ENCODE measurements at regions not wholly inside any gene's neighbourhood (a gene's known extent, or its start where the extent isn't known, plus 50 kb on each side); places are given as distances from the start of the nearest gene placed in this dataset.

DNA sequence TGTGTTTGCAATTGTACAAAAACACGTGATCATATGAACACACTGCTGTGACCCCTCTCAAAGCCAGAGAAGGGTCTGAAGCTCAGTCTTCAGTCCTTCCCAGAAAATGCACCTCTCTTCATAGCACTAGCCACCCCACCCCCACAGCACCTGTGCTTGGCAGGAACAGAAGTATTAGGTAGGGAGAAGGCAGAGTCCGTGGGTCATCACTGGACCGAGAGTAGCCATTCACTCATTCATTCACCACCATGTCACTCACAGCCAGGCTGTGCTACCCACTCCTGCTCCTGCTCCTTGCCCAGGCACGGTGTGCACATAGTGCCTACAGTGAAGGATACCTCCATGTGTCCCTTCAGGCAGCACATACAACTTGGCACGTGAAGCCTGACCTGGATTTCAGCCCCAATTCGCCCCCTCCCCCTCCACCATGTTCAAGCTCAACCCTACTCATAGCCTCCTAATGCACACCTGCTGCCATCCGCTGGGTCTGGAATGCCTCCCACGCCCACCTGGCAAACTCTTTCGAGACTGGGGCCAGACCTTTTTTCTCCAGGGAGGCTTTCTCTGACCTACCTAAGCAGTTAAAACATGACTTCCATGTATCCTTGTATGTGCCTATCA, 81.9 kb upstream of the GALNT2 start:
- Mint-ChIP-seq H3K36me3 (ENCODE audit: insufficient read depth, unreplicated experiment) (no peaks in the 10 kb centered on the region), H3K4me1 (ENCODE audit: low read depth, unreplicated experiment) (peaks cover 5% of the 10 kb centered on the region), H3K4me3 (ENCODE audit: low read depth, unreplicated experiment) (no peak overlapping the region), H3K27ac (ENCODE audit: unreplicated experiment) (no peak overlapping the region), H3K27me3 (ENCODE audit: unreplicated experiment) (peaks cover 51% of the 10 kb centered on the region), H3K9me3 (ENCODE audit: low read depth, unreplicated experiment) (peaks cover 2% of the 10 kb centered on the region)
- CTCF ChIA-PET, result no interaction called here
- no peak for DNase-seq
- intact Hi-C loops (cut with micrococcal nuclease; ENCODE audit: unreplicated experiment), result no loop called here
- no TSS peak for BruUV-seq (replicated peaks)
- TF ChIP-seq, protein P1, sequence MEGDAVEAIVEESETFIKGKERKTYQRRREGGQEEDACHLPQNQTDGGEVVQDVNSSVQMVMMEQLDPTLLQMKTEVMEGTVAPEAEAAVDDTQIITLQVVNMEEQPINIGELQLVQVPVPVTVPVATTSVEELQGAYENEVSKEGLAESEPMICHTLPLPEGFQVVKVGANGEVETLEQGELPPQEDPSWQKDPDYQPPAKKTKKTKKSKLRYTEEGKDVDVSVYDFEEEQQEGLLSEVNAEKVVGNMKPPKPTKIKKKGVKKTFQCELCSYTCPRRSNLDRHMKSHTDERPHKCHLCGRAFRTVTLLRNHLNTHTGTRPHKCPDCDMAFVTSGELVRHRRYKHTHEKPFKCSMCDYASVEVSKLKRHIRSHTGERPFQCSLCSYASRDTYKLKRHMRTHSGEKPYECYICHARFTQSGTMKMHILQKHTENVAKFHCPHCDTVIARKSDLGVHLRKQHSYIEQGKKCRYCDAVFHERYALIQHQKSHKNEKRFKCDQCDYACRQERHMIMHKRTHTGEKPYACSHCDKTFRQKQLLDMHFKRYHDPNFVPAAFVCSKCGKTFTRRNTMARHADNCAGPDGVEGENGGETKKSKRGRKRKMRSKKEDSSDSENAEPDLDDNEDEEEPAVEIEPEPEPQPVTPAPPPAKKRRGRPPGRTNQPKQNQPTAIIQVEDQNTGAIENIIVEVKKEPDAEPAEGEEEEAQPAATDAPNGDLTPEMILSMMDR (IDR thresholded peaks at IDR 0.05; ENCODE audit: unreplicated experiment), result no peak

DNA sequence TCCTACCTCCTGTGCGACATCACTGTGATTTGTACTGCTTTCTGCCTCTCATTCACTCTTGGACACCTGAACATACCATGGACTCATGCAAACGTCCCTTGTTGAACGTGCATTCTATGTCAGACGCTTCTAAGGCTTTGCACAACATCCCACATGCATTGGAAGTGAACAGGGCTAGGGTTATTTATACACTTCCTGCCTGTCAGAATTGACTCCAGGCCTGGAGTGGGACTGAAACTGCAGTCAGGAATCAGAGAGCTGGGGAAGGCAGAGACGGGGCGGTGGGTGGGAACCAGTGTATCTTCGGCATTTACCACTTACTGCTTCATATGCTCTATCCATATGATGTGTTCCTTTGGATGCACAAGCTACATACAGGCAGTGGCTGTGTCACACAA, 81.4 kb upstream of the GALNT2 start:
- intact Hi-C loops (cut with micrococcal nuclease; ENCODE audit: unreplicated experiment), result no loop called here
- no peak overlapping the region for H3K27ac Mint-ChIP-seq (ENCODE audit: unreplicated experiment)
- DNase-seq, result no peak

DNA sequence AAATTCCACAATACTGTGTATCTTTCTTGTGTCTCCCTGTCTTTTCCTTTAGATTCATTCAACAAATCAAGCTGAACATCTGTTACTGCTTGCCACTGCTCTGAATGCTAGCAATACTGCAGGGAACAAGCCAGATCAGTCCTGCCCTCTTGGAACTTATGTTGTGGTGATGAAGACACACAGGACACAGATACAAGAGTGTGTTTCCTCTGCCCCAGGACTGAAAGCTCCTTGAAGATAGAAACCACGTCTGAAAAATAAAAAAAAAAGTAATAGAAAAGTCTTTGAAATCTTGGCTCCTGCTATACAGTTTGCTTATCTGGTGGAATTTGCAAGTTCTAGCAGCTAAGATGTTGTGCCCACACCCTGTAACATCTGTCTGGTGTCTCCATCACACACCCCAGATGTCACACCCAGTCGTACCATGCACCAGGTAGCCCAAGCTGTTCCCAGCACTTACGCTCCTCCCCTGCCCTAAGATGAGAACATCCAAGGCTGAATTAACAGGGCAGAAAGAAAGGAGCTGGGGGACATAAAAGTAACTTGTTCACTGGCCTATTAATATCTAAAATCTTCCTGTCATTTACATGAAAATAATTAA, 80.2 kb upstream of the GALNT2 start:
- Mint-ChIP-seq H3K4me1 (ENCODE audit: low read depth, unreplicated experiment) (no peaks in the 10 kb centered on the region), H3K27me3 (ENCODE audit: unreplicated experiment) (peaks cover 51% of the 10 kb centered on the region), H3K27ac (ENCODE audit: unreplicated experiment) (no peak overlapping the region), H3K36me3 (ENCODE audit: insufficient read depth, unreplicated experiment) (no peaks in the 10 kb centered on the region), H3K4me3 (ENCODE audit: low read depth, unreplicated experiment) (no peak overlapping the region), H3K9me3 (ENCODE audit: low read depth, unreplicated experiment) (peaks cover 2% of the 10 kb centered on the region)
- no TSS peak for BruUV-seq (replicated peaks)
- no peak for DNase-seq
- intact Hi-C loops (cut with micrococcal nuclease; ENCODE audit: unreplicated experiment), result no loop called here
- CTCF ChIA-PET, result no interaction called here
- TF ChIP-seq, protein P1 (IDR thresholded peaks at IDR 0.05; ENCODE audit: unreplicated experiment), result no peak

More for the DNA sequence above, 81.4 kb upstream of the GALNT2 start:
- Mint-ChIP-seq H3K9me3 (ENCODE audit: low read depth, unreplicated experiment) (peaks cover 2% of the 10 kb centered on the region), H3K36me3 (ENCODE audit: insufficient read depth, unreplicated experiment) (no peaks in the 10 kb centered on the region), H3K4me3 (ENCODE audit: low read depth, unreplicated experiment) (no peak overlapping the region), H3K27me3 (ENCODE audit: unreplicated experiment) (peaks cover 51% of the 10 kb centered on the region), H3K4me1 (ENCODE audit: low read depth, unreplicated experiment) (no peaks in the 10 kb centered on the region)
- TF ChIP-seq, protein P1 (IDR thresholded peaks at IDR 0.05; ENCODE audit: unreplicated experiment), result no peak
- CTCF ChIA-PET, result no interaction called here
- BruUV-seq (replicated peaks), result no TSS peak

GRCh38 chr1:229987953-229988352, 79.1 kb upstream of the GALNT2 start:
- no peak overlapping the region for H3K4me3 Mint-ChIP-seq (ENCODE audit: low read depth, unreplicated experiment)
- H3K36me3 Mint-ChIP-seq (ENCODE audit: insufficient read depth, unreplicated experiment), result no peaks in the 10 kb centered on the region
- H3K27ac Mint-ChIP-seq (ENCODE audit: unreplicated experiment), result no peak overlapping the region
- TF ChIP-seq, protein P1 (IDR thresholded peaks at IDR 0.05; ENCODE audit: unreplicated experiment), result no peak
- no peak for DNase-seq
- intact Hi-C loops (cut with micrococcal nuclease; ENCODE audit: unreplicated experiment), result no loop called here
- H3K4me1 Mint-ChIP-seq (ENCODE audit: low read depth, unreplicated experiment), result no peaks in the 10 kb centered on the region
- H3K27me3 Mint-ChIP-seq (ENCODE audit: unreplicated experiment), result peaks cover 52% of the 10 kb centered on the region
- no TSS peak for BruUV-seq (replicated peaks)
- H3K9me3 Mint-ChIP-seq (ENCODE audit: low read depth, unreplicated experiment), result no peaks in the 10 kb centered on the region
- CTCF ChIA-PET, result no interaction called here

Measured in Calu3 (cell line).